Stromal cell of bone marrow (primary cell): ENCODE measurements at regions not wholly inside any gene's neighbourhood (a gene's known extent, or its start where the extent isn't known, plus 50 kb on each side); places are given as distances from the start of the nearest gene placed in this dataset.
"Not testable (repeated sequence)": the region's sequence is repeated elsewhere in the genome, so short reads cannot be mapped to it uniquely, and the experiment has no call there.

Source experiments
- DNase-seq: peaks from one replicate; pipeline ENCODE4 v3.0.0-alpha.2; 2012; ENCODE audit warnings: low read depth

GRCh38 chr5:51172903-51173626, 210.2 kb upstream of the ISL1 start:
- DNase-seq = no peak

GRCh38 chr5:51181208-51181894, 201.9 kb upstream of the ISL1 start:
- no peak for DNase-seq

- DNase-seq = no peak
These were observed 197.4 kb upstream of the ISL1 start for GRCh38 chr5:51185850-51186329.

- DNase-seq = no peak
These were observed 195.2 kb upstream of the ISL1 start for GRCh38 chr5:51188001-51188591.

- DNase-seq = no peak
These were observed 188.6 kb upstream of the ISL1 start for GRCh38 chr5:51194671-51195070.

GRCh38 chr5:51201024-51201423, 182.2 kb upstream of the ISL1 start:
- no peak for DNase-seq

- no peak for DNase-seq
These were observed 181.5 kb upstream of the ISL1 start for GRCh38 chr5:51201708-51202107.

- no peak for DNase-seq
These were observed 181.1 kb upstream of the ISL1 start for GRCh38 chr5:51202161-51202560.

GRCh38 chr5:51203598-51203997, 179.7 kb upstream of the ISL1 start:
- no peak for DNase-seq

- no peak for DNase-seq
These were observed 175.0 kb upstream of the ISL1 start for GRCh38 chr5:51208296-51208695.

- no peak for DNase-seq
These were observed 168.5 kb upstream of the ISL1 start for GRCh38 chr5:51214746-51215145.

GRCh38 chr5:51225789-51226742, 157.2 kb upstream of the ISL1 start:
- no peak for DNase-seq

GRCh38 chr5:51227963-51228470, 155.2 kb upstream of the ISL1 start:
- no peak for DNase-seq

GRCh38 chr5:51230336-51230735, 152.9 kb upstream of the ISL1 start:
- no peak for DNase-seq

- DNase-seq = no peak
These were observed 140.8 kb upstream of the ISL1 start for GRCh38 chr5:51242456-51242855.

- not testable (repeated sequence) for DNase-seq
These were observed 132.3 kb upstream of the ISL1 start for GRCh38 chr5:51250957-51251356.

GRCh38 chr5:51271261-51271660, 112.0 kb upstream of the ISL1 start:
- DNase-seq = no peak

- no peak for DNase-seq
These were observed 110.2 kb upstream of the ISL1 start for GRCh38 chr5:51273021-51273420.

GRCh38 chr5:51273871-51274270, 109.4 kb upstream of the ISL1 start:
- no peak for DNase-seq

- no peak for DNase-seq
These were observed 107.8 kb upstream of the ISL1 start for GRCh38 chr5:51275428-51275827.

- no peak for DNase-seq
These were observed 107.0 kb upstream of the ISL1 start for GRCh38 chr5:51276250-51276649.

- no peak for DNase-seq
These were observed 104.7 kb upstream of the ISL1 start for GRCh38 chr5:51278539-51278938.
